SK-N-SH (cell line): ENCODE measurements at regions not wholly inside any gene's neighbourhood (a gene's known extent, or its start where the extent isn't known, plus 50 kb on each side); places are given as distances from the start of the nearest gene placed in this dataset.

Experiments
- EP300 ChIP-seq, 2 experiments: IDR thresholded peaks; 2 replicates each; pipeline versions ENCODE4 v1.4.0 to v1.6.1; 2012; ENCODE audit warnings: borderline replicate concordance in 1 of 2, low read depth in 1 of 2, low read length in 1 of 2
- NFIC ChIP-seq: IDR thresholded peaks from 2 replicates; pipeline ENCODE4 v1.4.0; 2012; ENCODE audit warnings: borderline replicate concordance
- PBX3 ChIP-seq: IDR thresholded peaks from 2 replicates; pipeline ENCODE4; 2012
- POLR2AphosphoS5 ChIP-seq: IDR thresholded peaks from 2 replicates; pipeline ENCODE4 v1.6.1; 2012; ENCODE audit warnings: low read depth, low read length
- RAD21 ChIP-seq: IDR thresholded peaks from 2 replicates; pipeline ENCODE4 v1.6.1; 2012; ENCODE audit warnings: mild to moderate bottlenecking, low read length
- SMC3 ChIP-seq: IDR thresholded peaks from 2 replicates; pipeline ENCODE4 v1.6.1; 2012; ENCODE audit warnings: low read depth, low read length, improper control_type of control experiment
- USF2 ChIP-seq: fragments of 150-350 bp; IDR thresholded peaks from 2 replicates; pipeline ENCODE4 v1.6.1; 2017; ENCODE audit warnings: antibody characterized with exemption, low read length, low read depth, borderline replicate concordance
- TF ChIP-seq, protein P1 (sequence below): IDR thresholded peaks from 2 replicates; pipeline ENCODE4 v1.6.1; 2012; ENCODE audit warnings: mild to moderate bottlenecking, low read depth, low read length, moderate library complexity
- TF ChIP-seq, protein P2 (sequence below): fragments of 200-600 bp; sonication (generic); IDR thresholded peaks from 2 replicates; pipeline ENCODE4 v1.6.1; 2017; ENCODE audit warnings: antibody characterized with exemption, mild to moderate bottlenecking, moderate library complexity
- TF ChIP-seq, protein P3 (sequence below): IDR thresholded peaks from 2 replicates; pipeline ENCODE4 v1.4.0; 2012; ENCODE audit warnings: low read depth

DNA sequence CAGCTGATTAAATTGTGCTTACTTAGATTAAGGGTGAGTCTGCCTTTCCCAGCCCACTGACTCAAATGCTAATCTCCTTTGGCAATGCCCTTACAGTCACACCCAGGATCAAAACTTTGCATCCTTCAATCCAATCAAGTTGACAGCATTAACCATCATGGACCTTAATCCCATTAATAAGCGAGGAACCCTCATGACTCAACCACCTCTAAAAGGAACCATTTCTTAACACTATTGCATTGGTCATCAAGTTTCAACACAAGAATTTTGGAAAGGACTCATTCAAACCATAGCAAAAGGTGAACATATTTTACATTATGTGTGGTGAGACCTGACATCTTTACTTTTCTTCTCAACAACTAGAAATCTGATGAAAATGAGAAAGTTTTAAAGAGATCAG is 187.0 kb downstream of the OSR1 start:
- TF ChIP-seq RAD21 (no peak), PBX3 (no peak), POLR2AphosphoS5 (no peak), USF2 (no peak), NFIC (no peak), SMC3 (no peak), EP300 (IDR thresholded peaks at IDR 0.05; ENCODE audit: borderline replicate concordance in 1 of 2, low read depth in 1 of 2, low read length in 1 of 2) (no peak)
- TF ChIP-seq, protein P1, sequence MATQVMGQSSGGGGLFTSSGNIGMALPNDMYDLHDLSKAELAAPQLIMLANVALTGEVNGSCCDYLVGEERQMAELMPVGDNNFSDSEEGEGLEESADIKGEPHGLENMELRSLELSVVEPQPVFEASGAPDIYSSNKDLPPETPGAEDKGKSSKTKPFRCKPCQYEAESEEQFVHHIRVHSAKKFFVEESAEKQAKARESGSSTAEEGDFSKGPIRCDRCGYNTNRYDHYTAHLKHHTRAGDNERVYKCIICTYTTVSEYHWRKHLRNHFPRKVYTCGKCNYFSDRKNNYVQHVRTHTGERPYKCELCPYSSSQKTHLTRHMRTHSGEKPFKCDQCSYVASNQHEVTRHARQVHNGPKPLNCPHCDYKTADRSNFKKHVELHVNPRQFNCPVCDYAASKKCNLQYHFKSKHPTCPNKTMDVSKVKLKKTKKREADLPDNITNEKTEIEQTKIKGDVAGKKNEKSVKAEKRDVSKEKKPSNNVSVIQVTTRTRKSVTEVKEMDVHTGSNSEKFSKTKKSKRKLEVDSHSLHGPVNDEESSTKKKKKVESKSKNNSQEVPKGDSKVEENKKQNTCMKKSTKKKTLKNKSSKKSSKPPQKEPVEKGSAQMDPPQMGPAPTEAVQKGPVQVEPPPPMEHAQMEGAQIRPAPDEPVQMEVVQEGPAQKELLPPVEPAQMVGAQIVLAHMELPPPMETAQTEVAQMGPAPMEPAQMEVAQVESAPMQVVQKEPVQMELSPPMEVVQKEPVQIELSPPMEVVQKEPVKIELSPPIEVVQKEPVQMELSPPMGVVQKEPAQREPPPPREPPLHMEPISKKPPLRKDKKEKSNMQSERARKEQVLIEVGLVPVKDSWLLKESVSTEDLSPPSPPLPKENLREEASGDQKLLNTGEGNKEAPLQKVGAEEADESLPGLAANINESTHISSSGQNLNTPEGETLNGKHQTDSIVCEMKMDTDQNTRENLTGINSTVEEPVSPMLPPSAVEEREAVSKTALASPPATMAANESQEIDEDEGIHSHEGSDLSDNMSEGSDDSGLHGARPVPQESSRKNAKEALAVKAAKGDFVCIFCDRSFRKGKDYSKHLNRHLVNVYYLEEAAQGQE = no peak
- TF ChIP-seq, protein P2, sequence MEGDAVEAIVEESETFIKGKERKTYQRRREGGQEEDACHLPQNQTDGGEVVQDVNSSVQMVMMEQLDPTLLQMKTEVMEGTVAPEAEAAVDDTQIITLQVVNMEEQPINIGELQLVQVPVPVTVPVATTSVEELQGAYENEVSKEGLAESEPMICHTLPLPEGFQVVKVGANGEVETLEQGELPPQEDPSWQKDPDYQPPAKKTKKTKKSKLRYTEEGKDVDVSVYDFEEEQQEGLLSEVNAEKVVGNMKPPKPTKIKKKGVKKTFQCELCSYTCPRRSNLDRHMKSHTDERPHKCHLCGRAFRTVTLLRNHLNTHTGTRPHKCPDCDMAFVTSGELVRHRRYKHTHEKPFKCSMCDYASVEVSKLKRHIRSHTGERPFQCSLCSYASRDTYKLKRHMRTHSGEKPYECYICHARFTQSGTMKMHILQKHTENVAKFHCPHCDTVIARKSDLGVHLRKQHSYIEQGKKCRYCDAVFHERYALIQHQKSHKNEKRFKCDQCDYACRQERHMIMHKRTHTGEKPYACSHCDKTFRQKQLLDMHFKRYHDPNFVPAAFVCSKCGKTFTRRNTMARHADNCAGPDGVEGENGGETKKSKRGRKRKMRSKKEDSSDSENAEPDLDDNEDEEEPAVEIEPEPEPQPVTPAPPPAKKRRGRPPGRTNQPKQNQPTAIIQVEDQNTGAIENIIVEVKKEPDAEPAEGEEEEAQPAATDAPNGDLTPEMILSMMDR = no peak
- TF ChIP-seq, protein P3, sequence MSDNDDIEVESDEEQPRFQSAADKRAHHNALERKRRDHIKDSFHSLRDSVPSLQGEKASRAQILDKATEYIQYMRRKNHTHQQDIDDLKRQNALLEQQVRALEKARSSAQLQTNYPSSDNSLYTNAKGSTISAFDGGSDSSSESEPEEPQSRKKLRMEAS = no peak
